ENCODE measurements at regions not wholly inside any gene's neighbourhood (a gene's known extent, or its start where the extent isn't known, plus 50 kb on each side); places are given as distances from the start of the nearest gene placed in this dataset.

DNA sequence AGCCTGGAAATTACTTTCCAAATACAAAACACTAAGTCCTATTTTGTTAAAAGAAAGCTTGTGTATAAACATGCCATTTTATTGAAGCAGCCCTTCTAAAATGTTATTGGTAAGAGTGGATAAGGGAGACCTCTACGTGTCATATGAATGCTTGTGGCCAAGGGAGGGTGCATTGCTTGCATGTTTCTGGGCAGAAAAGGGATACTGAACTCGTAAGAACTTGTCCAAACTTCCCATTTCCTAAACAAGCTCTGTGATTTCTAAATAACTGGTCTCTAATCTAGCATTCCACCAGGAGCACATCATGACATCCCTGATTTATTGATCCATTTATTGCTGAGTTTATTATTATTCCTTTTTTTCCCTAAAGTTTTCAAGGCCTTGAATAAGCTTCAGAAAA is 474.1 kb downstream of the CD109 start:
- H3K9me3 ChIP-seq (ENCODE audit: low read length) = no peaks in the 10 kb centered on the region
- no peaks in the 10 kb centered on the region; the same call in 1 of the 2 replicates for H3K9me2 ChIP-seq (ENCODE audit: low read depth, low read length)
- no peak overlapping the region for H3K27ac ChIP-seq (ENCODE audit: low read depth, low read length, poor library complexity, severe bottlenecking)
- H2AFZ ChIP-seq (ENCODE audit: low read length) = no peak overlapping the region
- no peaks in the 10 kb centered on the region for H3K36me3 ChIP-seq (ENCODE audit: insufficient read depth, low read length)
- no peaks in the 10 kb centered on the region for H3F3A ChIP-seq (ENCODE audit: insufficient read depth, low read length)
- H3K4me2 ChIP-seq (ENCODE audit: low read length) = no peak overlapping the region
- H3K4me1 ChIP-seq (ENCODE audit: insufficient read depth, low read length, severe bottlenecking) = no peaks in the 10 kb centered on the region
- H3K27me3 ChIP-seq (ENCODE audit: insufficient read depth, low read length) = no peaks in the 10 kb centered on the region
- H3K9ac ChIP-seq (ENCODE audit: low read length) = no peak overlapping the region
- no peak overlapping the region for H3K4me3 ChIP-seq (ENCODE audit: low read depth, low read length, poor library complexity, severe bottlenecking)
- H4K20me1 ChIP-seq (ENCODE audit: insufficient read depth, low read length) = no peaks in the 10 kb centered on the region
- TF ChIP-seq EZH2 (IDR thresholded peaks at IDR 0.05; ENCODE audit: borderline replicate concordance, low read length) = no peak
- TF ChIP-seq, protein P1, sequence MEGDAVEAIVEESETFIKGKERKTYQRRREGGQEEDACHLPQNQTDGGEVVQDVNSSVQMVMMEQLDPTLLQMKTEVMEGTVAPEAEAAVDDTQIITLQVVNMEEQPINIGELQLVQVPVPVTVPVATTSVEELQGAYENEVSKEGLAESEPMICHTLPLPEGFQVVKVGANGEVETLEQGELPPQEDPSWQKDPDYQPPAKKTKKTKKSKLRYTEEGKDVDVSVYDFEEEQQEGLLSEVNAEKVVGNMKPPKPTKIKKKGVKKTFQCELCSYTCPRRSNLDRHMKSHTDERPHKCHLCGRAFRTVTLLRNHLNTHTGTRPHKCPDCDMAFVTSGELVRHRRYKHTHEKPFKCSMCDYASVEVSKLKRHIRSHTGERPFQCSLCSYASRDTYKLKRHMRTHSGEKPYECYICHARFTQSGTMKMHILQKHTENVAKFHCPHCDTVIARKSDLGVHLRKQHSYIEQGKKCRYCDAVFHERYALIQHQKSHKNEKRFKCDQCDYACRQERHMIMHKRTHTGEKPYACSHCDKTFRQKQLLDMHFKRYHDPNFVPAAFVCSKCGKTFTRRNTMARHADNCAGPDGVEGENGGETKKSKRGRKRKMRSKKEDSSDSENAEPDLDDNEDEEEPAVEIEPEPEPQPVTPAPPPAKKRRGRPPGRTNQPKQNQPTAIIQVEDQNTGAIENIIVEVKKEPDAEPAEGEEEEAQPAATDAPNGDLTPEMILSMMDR (IDR thresholded peaks at IDR 0.05; ENCODE audit: low read length) = no peak
- H3K79me2 ChIP-seq (ENCODE audit: insufficient read depth, low read length) = no peaks in the 10 kb centered on the region

DNA sequence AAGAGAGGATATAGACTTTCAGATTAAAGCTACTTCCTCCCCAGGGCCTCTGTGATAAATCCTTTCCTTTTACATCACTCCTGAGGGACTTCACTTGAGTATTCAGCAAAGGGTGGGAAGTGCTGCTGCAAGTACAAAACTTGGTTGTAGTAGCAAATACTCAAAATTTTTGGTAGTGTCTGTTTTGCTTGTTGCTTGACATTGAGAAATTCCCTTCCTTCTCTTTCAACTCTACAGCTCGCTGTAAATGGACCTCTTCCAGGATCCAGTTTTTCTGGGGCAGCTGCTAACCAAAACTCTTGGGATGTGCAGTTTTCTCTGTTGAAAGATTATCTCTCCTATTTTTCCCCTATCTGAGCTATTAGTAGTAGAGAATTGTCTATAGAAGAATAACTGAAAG is 472.0 kb downstream of the CD109 start:
- no peaks in the 10 kb centered on the region for H3K79me2 ChIP-seq (ENCODE audit: insufficient read depth, low read length)
- no peak overlapping the region for H2AFZ ChIP-seq (ENCODE audit: low read length)
- H3K9ac ChIP-seq (ENCODE audit: low read length) = no peak overlapping the region
- H3K36me3 ChIP-seq (ENCODE audit: insufficient read depth, low read length) = no peaks in the 10 kb centered on the region
- no peak overlapping the region for H3K27ac ChIP-seq (ENCODE audit: low read depth, low read length, poor library complexity, severe bottlenecking)
- H3K27me3 ChIP-seq (ENCODE audit: insufficient read depth, low read length) = no peaks in the 10 kb centered on the region
- no peaks in the 10 kb centered on the region for H3K9me3 ChIP-seq (ENCODE audit: low read length)
- H3K4me1 ChIP-seq (ENCODE audit: insufficient read depth, low read length, severe bottlenecking) = no peaks in the 10 kb centered on the region
- no peak overlapping the region for H3K4me2 ChIP-seq (ENCODE audit: low read length)
- H3K4me3 ChIP-seq (ENCODE audit: low read depth, low read length, poor library complexity, severe bottlenecking) = no peak overlapping the region
- no peak for TF ChIP-seq EZH2 (IDR thresholded peaks at IDR 0.05; ENCODE audit: borderline replicate concordance, low read length)
- TF ChIP-seq, protein P1 (IDR thresholded peaks at IDR 0.05; ENCODE audit: low read length) = no peak
- no peaks in the 10 kb centered on the region for H3F3A ChIP-seq (ENCODE audit: insufficient read depth, low read length)
- H4K20me1 ChIP-seq (ENCODE audit: insufficient read depth, low read length) = no peaks in the 10 kb centered on the region
- no peaks in the 10 kb centered on the region; the same call in 1 of the 2 replicates for H3K9me2 ChIP-seq (ENCODE audit: low read depth, low read length)

GRCh38 chr6:74167511-74167910 is 471.5 kb downstream of the CD109 start:
- Histone ChIP-seq H3K27me3 (ENCODE audit: insufficient read depth, low read length) (no peaks in the 10 kb centered on the region), H3K9ac (ENCODE audit: low read length) (no peak overlapping the region), H3K27ac (ENCODE audit: low read depth, low read length, poor library complexity, severe bottlenecking) (no peak overlapping the region), H3K4me2 (ENCODE audit: low read length) (no peak overlapping the region), H3K36me3 (ENCODE audit: insufficient read depth, low read length) (no peaks in the 10 kb centered on the region), H3F3A (ENCODE audit: insufficient read depth, low read length) (no peaks in the 10 kb centered on the region), H3K4me1 (ENCODE audit: insufficient read depth, low read length, severe bottlenecking) (no peaks in the 10 kb centered on the region), H4K20me1 (ENCODE audit: insufficient read depth, low read length) (no peaks in the 10 kb centered on the region), H3K9me3 (ENCODE audit: low read length) (no peaks in the 10 kb centered on the region), H3K79me2 (ENCODE audit: insufficient read depth, low read length) (no peaks in the 10 kb centered on the region), H2AFZ (ENCODE audit: low read length) (no peak overlapping the region), H3K4me3 (ENCODE audit: low read depth, low read length, poor library complexity, severe bottlenecking) (no peak overlapping the region), H3K9me2 (ENCODE audit: low read depth, low read length) (no peaks in the 10 kb centered on the region; the same call in 1 of the 2 replicates)
- TF ChIP-seq, protein P1 (IDR thresholded peaks at IDR 0.05; ENCODE audit: low read length) = no peak
- TF ChIP-seq EZH2 (IDR thresholded peaks at IDR 0.05; ENCODE audit: borderline replicate concordance, low read length) = no peak
